H54 (cell line): ENCODE measurements at regions not wholly inside any gene's neighbourhood (a gene's known extent, or its start where the extent isn't known, plus 50 kb on each side); places are given as distances from the start of the nearest gene placed in this dataset.
"Not testable (repeated sequence)": the region's sequence is repeated elsewhere in the genome, so short reads cannot be mapped to it uniquely, and the experiment has no call there.

Experiments used
- DNase-seq: peaks from one replicate; pipeline ENCODE4 v3.0.0; 2011; ENCODE audit warnings: low spot score, mixed read lengths; ENCODE audit not compliant: insufficient read length
- FAIRE-seq: peaks from 3 replicates; lab custom pipeline; 2011; peaks lifted over from hg19 to GRCh38; lab: Jason Lieb, UNC
- POLR2A ChIP-seq: IDR thresholded peaks from 2 replicates; pipeline ENCODE4 v1.6.1; 2011; ENCODE audit warnings: low read depth, mild to moderate bottlenecking, low read length

DNA sequence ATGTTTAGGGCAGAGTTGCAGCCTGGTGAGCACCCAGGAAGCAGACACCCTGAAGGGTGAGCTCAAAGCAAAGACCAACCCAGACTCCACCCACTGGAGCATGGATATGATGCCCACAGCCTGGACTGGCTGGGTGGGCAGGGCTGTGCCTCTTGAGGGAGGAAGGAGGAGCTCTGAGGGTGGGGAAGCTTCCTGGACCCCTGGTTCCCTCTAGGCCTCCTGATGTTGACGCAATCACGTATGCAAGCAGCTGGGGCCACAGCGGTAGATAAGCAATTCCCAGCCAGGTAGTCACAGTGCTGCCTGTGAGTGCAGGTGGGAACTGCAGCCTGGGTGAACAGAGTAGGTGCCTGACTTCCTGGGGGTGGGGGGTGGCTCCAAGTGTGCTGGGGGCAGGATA is 271.5 kb downstream of the CDK5RAP2 start:
- DNase-seq (no peak), FAIRE-seq (no peak)
- no peak for TF ChIP-seq POLR2A

DNA sequence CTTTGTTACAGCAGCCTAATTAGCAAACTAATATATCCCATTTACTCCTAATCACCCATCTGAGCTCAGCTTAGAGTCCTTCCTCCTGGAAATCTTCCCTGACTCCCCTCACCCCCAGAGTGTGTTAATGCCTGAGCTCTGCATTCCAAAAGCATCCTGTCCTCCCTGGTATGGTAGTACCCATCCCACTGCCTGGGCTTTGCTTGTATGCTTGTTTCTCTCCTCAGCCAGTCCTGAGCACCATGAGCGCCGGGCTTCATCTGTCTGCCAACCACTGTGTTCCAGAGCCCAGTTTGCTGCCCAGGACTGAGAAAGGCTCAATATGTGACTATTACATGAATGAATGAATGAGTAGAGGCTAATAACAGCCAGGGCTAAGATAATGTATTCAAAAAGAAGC is 272.4 kb downstream of the CDK5RAP2 start:
- no peak for DNase-seq
- FAIRE-seq, result no peak
- TF ChIP-seq POLR2A, result no peak

DNA sequence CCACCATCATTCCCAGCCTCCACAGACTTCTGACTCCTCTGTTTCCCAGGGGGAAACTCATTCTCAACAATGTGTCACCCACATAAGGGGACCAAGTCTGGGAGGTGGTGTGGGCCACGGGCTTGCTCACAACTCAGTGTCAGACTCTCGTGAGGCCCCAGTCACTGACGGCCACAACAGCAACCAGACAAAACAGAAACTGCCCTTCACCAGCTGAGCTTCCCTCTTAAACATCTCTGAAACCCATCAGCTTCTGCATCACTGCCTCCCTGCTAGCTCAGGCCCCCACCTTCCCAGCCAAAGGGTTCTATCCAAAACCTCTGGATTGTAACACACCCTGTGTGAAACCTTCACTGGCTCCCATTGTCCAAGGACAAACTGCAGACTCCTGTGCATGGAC is 273.4 kb downstream of the CDK5RAP2 start:
- DNase-seq (no peak), FAIRE-seq (no peak)
- no peak for TF ChIP-seq POLR2A

DNA sequence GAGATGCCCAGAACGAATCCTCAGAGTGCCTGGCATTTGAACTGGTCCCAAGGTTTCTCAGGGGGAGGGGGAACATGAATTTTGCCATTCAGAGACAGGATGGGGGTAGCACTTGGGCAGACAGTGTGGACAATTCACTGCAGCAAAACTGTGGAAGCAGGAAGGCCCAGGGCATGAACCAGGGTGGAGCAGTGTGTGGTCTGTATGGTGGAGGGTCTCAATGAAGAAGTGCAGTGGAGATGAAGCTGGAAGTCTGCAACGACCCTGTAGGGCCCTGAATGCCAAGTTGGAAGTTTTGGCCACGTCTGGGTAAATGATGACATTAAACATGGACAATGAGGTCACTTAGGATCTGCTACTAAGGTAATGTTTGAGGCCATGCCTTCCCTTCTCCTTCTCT is 273.9 kb downstream of the CDK5RAP2 start:
- DNase-seq (no peak), FAIRE-seq (no peak)
- no peak for TF ChIP-seq POLR2A

DNA sequence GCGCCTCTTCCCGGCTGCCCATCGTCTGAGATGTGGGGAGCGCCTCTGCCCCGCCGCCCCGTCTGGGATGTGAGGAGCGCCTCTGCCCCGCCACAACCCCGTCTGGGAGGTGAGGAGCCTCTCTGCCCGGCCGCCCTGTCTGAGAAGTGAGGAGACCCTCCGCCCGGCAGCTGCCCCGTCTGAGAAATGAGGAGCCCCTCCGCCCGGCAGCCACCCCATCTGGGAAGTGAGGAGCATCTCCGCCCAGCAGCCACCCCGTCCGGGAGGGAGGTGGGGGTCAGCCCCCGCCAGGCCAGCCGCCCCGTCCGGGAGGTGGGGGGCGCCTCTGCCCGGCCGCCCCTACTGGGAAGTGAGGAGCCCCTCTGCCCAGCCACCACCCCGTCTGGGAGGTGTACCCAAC is 275.1 kb downstream of the CDK5RAP2 start:
- not testable (repeated sequence) for DNase-seq, FAIRE-seq

DNA sequence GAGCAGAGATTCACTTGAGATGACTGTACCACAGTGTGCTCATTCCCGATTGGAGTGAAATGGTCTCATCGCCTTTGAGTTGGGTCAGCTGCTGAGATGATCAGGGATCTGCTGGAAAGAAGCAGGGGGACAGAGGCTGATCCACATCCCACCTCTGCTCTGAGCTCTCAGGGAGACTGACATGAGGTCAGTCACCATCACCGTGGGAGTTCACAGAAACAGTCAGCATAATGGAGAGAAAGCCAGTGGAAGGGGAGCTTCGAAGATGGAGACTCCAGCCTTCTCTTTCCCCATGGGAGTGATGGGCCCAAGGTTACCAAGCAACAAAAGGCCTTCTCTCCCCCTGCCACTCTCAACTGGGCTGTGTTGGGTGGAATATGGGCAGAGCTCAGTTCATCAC is 276.4 kb downstream of the CDK5RAP2 start:
- peak; percentile 50 for FAIRE-seq
- DNase-seq, result no peak
- no peak for TF ChIP-seq POLR2A

DNA sequence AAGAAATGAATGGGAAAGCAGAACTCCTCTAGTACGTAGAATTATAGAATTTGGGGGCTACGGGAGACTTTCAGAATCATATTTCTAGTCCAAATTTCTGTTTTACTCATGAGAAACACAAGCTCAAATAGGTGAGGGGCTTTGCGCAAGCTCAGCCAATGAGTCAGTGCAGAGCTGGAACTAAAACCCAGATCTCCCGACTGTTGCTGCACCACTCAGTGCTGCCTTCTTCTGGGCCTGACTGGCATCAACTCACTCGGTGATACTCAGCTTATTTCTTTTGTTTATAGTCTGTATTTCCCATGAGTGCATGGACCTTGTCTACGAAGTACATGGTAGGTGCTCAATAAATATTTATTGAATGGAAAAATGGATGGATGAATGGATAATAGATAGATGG is 280.2 kb downstream of the CDK5RAP2 start:
- no peak for TF ChIP-seq POLR2A
- DNase-seq (no peak), FAIRE-seq (no peak)

DNA sequence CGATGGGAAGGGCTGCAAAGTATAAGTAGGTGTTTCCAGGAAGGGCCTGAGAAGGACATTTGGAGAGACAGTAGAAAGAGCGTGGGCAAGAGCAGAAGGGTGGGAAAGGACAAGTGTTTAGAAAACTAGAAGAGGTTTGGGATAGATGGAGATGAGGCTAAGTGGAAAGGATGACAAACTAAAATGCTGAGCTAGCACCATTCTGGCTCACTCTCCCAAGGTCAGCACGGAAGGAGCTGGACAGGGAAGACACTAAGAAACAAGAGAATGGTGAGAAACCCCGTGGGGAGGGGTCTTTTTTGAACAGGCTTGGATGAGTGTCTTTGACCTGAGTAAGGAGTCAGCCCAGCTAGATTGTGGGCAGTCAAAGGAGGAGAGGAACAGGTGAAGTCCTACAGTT is 286.0 kb downstream of the CDK5RAP2 start:
- DNase-seq, result no peak
- no peak for TF ChIP-seq POLR2A
- no peak for FAIRE-seq

DNA sequence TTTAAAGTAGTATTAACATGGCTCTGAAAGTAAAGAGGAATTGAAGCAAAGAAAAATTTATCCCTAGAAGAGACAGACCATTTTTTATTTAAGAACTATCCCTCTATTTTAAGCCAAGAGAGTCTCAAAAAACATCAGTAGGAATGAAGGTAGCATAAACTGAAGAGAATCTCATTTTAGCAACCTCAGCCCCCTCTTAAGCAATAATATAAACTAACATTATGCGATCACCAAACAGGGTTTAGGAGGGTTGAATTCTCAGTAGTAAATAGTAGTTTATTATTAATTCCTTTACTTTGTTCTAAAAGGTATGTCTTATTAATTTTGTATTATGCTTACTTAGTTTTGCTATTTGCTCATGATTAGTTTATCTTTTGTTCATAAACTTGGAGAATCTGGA is 287.4 kb downstream of the CDK5RAP2 start:
- no peak for TF ChIP-seq POLR2A
- DNase-seq, result no peak
- FAIRE-seq, result no peak

DNA sequence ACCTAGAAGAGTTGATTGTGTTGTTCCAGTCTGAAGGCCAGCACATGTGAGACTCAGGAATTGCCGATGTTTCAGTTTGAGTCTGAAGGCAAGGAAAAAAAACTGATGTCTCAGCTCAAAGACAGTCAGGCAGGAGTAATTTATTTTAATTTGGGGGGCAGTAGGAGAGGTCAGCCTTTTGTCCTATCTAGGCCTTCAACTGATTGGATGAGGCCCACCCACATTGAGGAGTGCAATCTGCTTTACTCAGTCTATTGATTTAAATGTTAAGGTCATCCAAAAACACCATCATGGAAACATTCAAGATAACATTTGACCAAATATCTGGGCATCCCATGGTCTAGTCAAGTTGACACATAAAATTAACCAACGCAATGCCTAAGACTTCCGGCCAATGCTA is 288.9 kb downstream of the CDK5RAP2 start:
- TF ChIP-seq POLR2A, result no peak
- FAIRE-seq (no peak), DNase-seq (no peak)

DNA sequence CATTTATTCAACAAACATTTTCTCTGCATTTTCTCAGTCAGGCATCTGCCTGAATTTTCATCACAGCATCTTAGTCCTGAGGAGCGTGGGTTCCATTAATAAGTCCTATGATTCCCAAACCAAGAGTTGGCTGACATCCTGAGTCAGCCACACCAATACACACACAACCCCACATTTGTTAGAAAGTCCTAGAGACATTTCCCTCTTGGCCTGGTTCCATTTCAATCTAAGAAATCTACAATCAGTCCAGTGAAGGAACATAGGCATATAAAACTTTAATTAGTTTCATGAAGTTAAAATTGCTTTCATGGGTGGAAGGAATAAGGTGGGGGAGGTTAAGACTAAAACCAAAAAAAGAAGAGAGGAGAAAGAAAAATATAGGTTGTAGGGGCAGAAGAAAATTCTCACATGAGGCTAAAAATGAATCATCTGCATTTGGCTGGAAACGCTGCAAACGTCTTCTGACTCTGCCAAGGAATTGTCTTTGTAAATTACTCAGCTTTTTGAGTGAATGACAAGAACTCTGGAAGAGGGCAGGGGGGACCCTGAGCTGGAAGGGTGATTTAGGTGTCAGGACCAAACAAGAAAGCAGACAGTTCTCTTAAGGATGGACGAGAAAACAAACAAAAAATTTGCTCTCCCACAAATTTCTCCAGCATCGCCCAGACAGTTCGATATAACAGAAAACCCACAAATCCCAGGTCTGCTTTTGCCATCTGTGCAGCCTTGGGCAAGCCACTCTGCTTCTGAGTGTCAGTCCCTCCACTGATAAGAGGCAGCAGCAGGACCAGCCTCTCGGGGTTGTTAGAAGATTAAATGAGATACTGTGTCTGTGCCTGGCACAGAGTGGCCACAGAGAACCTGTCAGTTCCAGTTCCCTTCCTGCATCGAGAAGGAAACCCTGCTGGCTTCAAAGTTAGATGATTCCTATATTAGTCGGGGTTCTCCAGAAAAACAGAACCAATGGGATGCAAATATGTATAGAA is 289.7 kb downstream of the CDK5RAP2 start:
- DNase-seq, result no peak
- TF ChIP-seq POLR2A, result no peak
- no peak for FAIRE-seq

DNA sequence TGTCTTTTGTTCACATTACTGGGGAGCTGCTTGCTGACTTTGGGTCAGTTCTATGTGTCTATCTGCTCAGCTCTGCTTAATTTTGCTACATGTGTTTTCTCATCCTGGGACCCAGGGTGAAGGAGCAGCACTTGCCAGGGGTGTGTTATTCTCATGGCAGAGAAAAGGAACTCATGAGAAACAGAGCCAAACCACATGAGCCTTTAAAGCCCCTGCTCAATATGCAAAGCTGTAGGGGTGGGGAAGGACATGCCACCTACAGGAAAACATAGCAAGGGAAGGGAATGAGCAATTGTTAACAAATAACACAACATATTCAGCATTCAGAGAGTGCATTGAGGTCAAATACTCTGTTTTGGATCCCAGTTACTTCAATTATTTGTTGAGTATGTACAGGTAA is 290.9 kb downstream of the CDK5RAP2 start:
- FAIRE-seq (no peak), DNase-seq (no peak)
- no peak for TF ChIP-seq POLR2A

DNA sequence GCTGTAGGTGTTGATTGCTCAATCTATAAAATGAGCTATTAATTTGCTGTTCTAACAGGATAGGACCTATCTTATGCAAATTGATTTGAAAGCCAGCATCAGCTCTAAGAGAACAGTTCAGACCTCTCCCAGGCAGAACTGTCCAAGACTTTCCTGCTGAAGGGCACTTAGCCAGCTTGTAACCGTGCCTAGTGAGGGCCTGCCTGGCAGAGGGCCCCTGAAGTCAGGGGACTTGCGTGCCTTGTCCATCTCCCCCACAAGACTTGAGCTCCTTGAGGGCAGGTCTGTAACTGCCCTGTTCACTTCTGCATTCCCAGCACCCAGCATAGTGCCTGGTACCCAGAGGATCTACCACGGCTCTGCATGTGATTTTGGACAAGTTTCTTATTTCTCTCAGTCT is 293.4 kb downstream of the CDK5RAP2 start:
- no peak for FAIRE-seq
- DNase-seq, result no peak
- TF ChIP-seq POLR2A, result no peak

DNA sequence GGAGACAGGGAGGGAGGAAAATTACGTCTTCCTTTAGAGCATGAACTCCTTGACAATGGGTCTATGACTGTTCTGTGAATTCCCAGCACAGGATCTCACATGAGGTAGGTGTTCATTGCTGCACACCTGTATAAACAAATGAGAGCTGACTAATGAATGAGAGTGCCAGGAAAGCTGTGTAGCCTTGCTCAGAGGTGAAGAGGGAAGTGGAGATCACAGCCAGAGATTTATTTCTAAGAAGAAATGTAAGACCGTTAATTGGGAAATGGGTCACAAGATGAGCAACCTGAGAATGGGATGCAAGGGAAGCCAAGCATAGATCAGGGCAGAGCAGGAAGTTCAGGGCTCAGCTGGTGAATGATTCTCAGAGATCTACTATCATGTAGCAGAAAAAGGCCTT is 295.1 kb downstream of the CDK5RAP2 start:
- TF ChIP-seq POLR2A, result no peak
- FAIRE-seq (no peak), DNase-seq (no peak)

DNA sequence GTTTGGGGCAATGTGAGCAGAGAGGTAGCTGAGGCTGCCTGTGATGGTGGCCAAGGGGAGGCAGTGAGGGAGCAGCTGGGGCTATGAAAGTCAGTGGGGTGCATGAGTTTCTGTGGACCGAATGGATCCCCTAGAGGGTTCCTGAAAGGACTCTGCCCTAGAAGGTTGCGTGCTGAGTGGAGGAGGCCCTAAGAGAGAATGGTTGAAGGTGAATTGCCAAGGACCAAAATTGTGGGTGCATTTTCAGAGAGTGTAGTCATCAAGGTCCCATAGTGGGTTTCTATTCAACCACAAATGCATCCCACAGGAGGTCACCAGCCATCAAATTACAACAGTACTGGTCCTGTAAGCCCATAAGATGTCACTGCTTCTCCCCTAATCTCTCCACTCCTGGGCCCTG is 298.3 kb downstream of the CDK5RAP2 start:
- DNase-seq (no peak), FAIRE-seq (no peak)
- TF ChIP-seq POLR2A, result no peak
